M059J (cell line): ENCODE measurements at regions not wholly inside any gene's neighbourhood (a gene's known extent, or its start where the extent isn't known, plus 50 kb on each side); places are given as distances from the start of the nearest gene placed in this dataset.
"Not testable (repeated sequence)": the region's sequence is repeated elsewhere in the genome, so short reads cannot be mapped to it uniquely, and the experiment has no call there.

Source experiments
- DNase-seq: peaks from one replicate; pipeline ENCODE4 v3.0.0-alpha.2; 2012; ENCODE audit warnings: low read depth

GRCh38 chr14:27242874-27243273 lies 645.0 kb upstream of the NOVA1 start:
- DNase-seq = no peak

- no peak for DNase-seq
Measured at GRCh38 chr14:27243365-27243764, 645.5 kb upstream of the NOVA1 start.

GRCh38 chr14:27245947-27246346 lies 648.1 kb upstream of the NOVA1 start:
- no peak for DNase-seq

- no peak for DNase-seq
Measured at GRCh38 chr14:27253966-27254365, 656.1 kb upstream of the NOVA1 start.

- no peak for DNase-seq
Measured at GRCh38 chr14:27256805-27257204, 659.0 kb upstream of the NOVA1 start.

- no peak for DNase-seq
Measured at GRCh38 chr14:27267876-27268275, 670.0 kb upstream of the NOVA1 start.

- no peak for DNase-seq
Measured at GRCh38 chr14:27270716-27271115, 672.9 kb upstream of the NOVA1 start.

GRCh38 chr14:27278341-27278740 lies 680.5 kb upstream of the NOVA1 start:
- DNase-seq = no peak

- no peak for DNase-seq
Measured at GRCh38 chr14:27305441-27305945, 707.7 kb upstream of the NOVA1 start.

GRCh38 chr14:27312730-27313129 lies 714.9 kb upstream of the NOVA1 start:
- not testable (repeated sequence) for DNase-seq

GRCh38 chr14:27314231-27314630 lies 716.4 kb upstream of the NOVA1 start:
- no peak for DNase-seq

GRCh38 chr14:27315477-27315876 lies 717.6 kb upstream of the NOVA1 start:
- no peak for DNase-seq

GRCh38 chr14:27315947-27316346 lies 718.1 kb upstream of the NOVA1 start:
- no peak for DNase-seq

GRCh38 chr14:27318774-27319420 lies 721.1 kb upstream of the NOVA1 start:
- no peak for DNase-seq

GRCh38 chr14:27320261-27320660 lies 722.4 kb upstream of the NOVA1 start:
- DNase-seq = no peak

GRCh38 chr14:27327095-27327494 lies 729.3 kb upstream of the NOVA1 start:
- no peak for DNase-seq

- DNase-seq = no peak
Measured at GRCh38 chr14:27338012-27338411, 740.2 kb upstream of the NOVA1 start.

- DNase-seq = not testable (repeated sequence)
Measured at GRCh38 chr14:27363036-27363435, 765.2 kb upstream of the NOVA1 start.

GRCh38 chr14:27366596-27366995 lies 768.8 kb upstream of the NOVA1 start:
- no peak for DNase-seq

GRCh38 chr14:27367345-27367744 lies 769.5 kb upstream of the NOVA1 start:
- no peak for DNase-seq

- no peak for DNase-seq
Measured at GRCh38 chr14:27370074-27370473, 772.2 kb upstream of the NOVA1 start.

GRCh38 chr14:27370775-27371174 lies 772.9 kb upstream of the NOVA1 start:
- DNase-seq = no peak

- no peak for DNase-seq
Measured at GRCh38 chr14:27371209-27371608, 773.4 kb upstream of the NOVA1 start.

GRCh38 chr14:27371868-27372267 lies 774.0 kb upstream of the NOVA1 start:
- DNase-seq = no peak
